ENCODE measurements at regions not wholly inside any gene's neighbourhood (a gene's known extent, or its start where the extent isn't known, plus 50 kb on each side); places are given as distances from the start of the nearest gene placed in this dataset.

- TF ChIP-seq CTCF (IDR thresholded peaks at IDR 0.05; ENCODE audit: extremely low read depth in 1 of 2, insufficient read depth in 1 of 2, low read depth in 1 of 2, low read length in 2 of 2): no peak
- no peak for TF ChIP-seq EZH2 (IDR thresholded peaks at IDR 0.05; ENCODE audit: borderline replicate concordance, low read depth, low read length, severe bottlenecking)
- no peak for TF ChIP-seq POLR2AphosphoS5 (IDR thresholded peaks at IDR 0.05; ENCODE audit: insufficient read depth, low read depth, low read length)
These were observed 54.7 kb upstream of the MAP1LC3B2 start for GRCh38 chr12:116504438-116504837.
